AG04449 (cell line): ENCODE measurements at regions not wholly inside any gene's neighbourhood (a gene's known extent, or its start where the extent isn't known, plus 50 kb on each side); places are given as distances from the start of the nearest gene placed in this dataset.

ENCODE experiments used
- CTCF ChIA-PET: fragments of 350-600 bp; formaldehyde crosslinking; extraction: SDS; loops from one replicate; lab custom pipeline; 2021; ENCODE audit warnings: antibody characterized with exemption; lab: Yijun Ruan, JAX
- POLR2A ChIA-PET: fragments of 400-600, 350-600 bp; formaldehyde crosslinking; extraction: SDS; loops from one replicate; lab custom pipeline; 2020; ENCODE audit warnings: antibody characterized with exemption, inconsistent platforms; lab: Yijun Ruan, JAX
- DNase-seq: peaks from one replicate; pipeline ENCODE4 v3.0.0-alpha.2; 2010; ENCODE audit warnings: low read depth, low spot score
- H3K4me3 ChIP-seq: 2 replicates; pipeline ENCODE4 v1.5.1; 2011; ENCODE audit warnings: low read depth, mild to moderate bottlenecking, control low read depth, low read length
- CTCF ChIP-seq: IDR thresholded peaks from one replicate; pipeline ENCODE4 v1.5.1; 2011; ENCODE audit warnings: mild to moderate bottlenecking, moderate library complexity, low read length, control low read depth, inconsistent platforms; ENCODE audit not compliant: insufficient read depth; ENCODE audit errors: missing control alignments

- TF ChIP-seq CTCF: no peak
- CTCF ChIA-PET: no interaction called here
- POLR2A ChIA-PET: no interaction called here
- H3K4me3 ChIP-seq: no peak overlapping the region
- DNase-seq: no peak
Measured at GRCh38 chr10:81814842-81815241, 60.2 kb upstream of the NRG3 start.

GRCh38 chr10:81817596-81818170 lies 57.3 kb upstream of the NRG3 start:
- TF ChIP-seq CTCF: no peak
- no peak for DNase-seq
- ChIA-PET CTCF (no interaction called here), POLR2A (no interaction called here)
- no peak overlapping the region for H3K4me3 ChIP-seq

DNA sequence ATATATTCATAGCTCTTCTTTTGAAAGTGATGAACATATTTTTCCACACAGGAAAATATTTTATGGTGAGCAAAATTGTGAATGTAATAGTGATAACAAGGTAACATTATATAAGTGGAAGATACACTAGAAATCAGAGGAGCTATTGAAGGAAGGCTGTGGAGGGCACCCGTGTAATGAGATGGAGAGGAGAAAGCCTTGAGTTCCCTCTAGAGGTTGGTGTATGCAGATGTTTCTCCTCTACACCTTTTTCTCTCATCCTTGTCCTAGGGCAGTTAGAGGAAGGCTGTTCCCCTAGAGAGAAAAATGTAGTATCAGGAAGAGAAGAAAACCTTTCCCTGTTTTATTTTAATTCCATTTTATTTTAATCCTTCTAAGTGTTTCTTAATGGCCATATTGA lies 54.6 kb upstream of the NRG3 start:
- POLR2A ChIA-PET: no interaction called here
- CTCF ChIA-PET: no interaction called here
- TF ChIP-seq CTCF: no peak
- no peak overlapping the region for H3K4me3 ChIP-seq
- no peak for DNase-seq
